HepG2 (cell line): ENCODE measurements at regions not wholly inside any gene's neighbourhood (a gene's known extent, or its start where the extent isn't known, plus 50 kb on each side); places are given as distances from the start of the nearest gene placed in this dataset.

ENCODE experiments used
- ATAC-seq: fragments of 200-7000 bp; cut with Tn5 transposase; 3 replicates; pipeline ENCODE4 v1.9.1; 2020; ENCODE audit warnings: mild to moderate bottlenecking, moderate library complexity
- BruUV-seq: library from RNA; stranded (reverse); fragments of 400-500 nt; replicated peaks from 2 replicates; lab custom pipeline; 2021; lab: Mats Ljungman, UMichigan
- CTCF ChIA-PET: fragments of 300-600 bp; formaldehyde crosslinking; extraction: SDS; loops from one replicate; lab custom pipeline; 2021; ENCODE audit warnings: low total read pairs, inconsistent platforms, low intra/inter-chr PET ratio; lab: Yijun Ruan, JAX
- POLR2A ChIA-PET: fragments of 350-600 bp; sonication (Branson Sonifier 250); formaldehyde crosslinking; loops from one replicate; lab custom pipeline; 2020; ENCODE audit warnings: antibody characterized with exemption, inconsistent platforms; lab: Yijun Ruan, JAX
- DNase-seq: peaks from one replicate; pipeline ENCODE4 v3.0.0-alpha.2; 2015; ENCODE audit warnings: low spot score
- FAIRE-seq: peaks from 3 replicates; lab custom pipeline; 2011; peaks lifted over from hg19 to GRCh38; lab: Jason Lieb, UNC
- H2AFZ ChIP-seq: one replicate; pipeline ENCODE4 v1.6.1; 2011; ENCODE audit warnings: low read length, inconsistent platforms
- H3K27ac ChIP-seq: fragments of 300-600 bp; 3 replicates; pipeline ENCODE4 v1.8.0; 2011; ENCODE audit warnings: mixed run types, mild to moderate bottlenecking, mixed read lengths, low read length, inconsistent platforms; ENCODE audit not compliant: insufficient read depth; ENCODE audit errors: extremely low read length
- H3K27me3 ChIP-seq, 2 experiments: fragments of 200-600 bp in 1 of 2; 2 replicates in 1 of 2; 3 replicates in 1 of 2; pipeline versions ENCODE4 v1.6.0 to v1.8.0; 2011; ENCODE audit warnings: low read length in 2 of 2, mild to moderate bottlenecking in 2 of 2, moderate library complexity in 2 of 2, inconsistent platforms in 1 of 2; ENCODE audit not compliant: insufficient read depth in 2 of 2, control insufficient read depth in 1 of 2
- H3K36me3 ChIP-seq, 2 experiments: fragments of 200-600 bp in 1 of 2; replicated peaks in 1 of 2; 2 replicates in 1 of 2; 3 replicates in 1 of 2; pipeline versions ENCODE4 v1.5.1 to v1.8.0; 2011; ENCODE audit warnings: low read length in 2 of 2, inconsistent platforms in 1 of 2; ENCODE audit not compliant: insufficient read depth in 2 of 2, control insufficient read depth in 1 of 2
- H3K4me1 ChIP-seq: 2 replicates; pipeline ENCODE4 v1.5.1; 2012; ENCODE audit warnings: low read length, inconsistent platforms; ENCODE audit not compliant: insufficient read depth
- H3K4me2 ChIP-seq: 2 replicates; pipeline ENCODE4 v1.6.0; 2011; ENCODE audit warnings: low read depth, low read length, inconsistent platforms
- H3K4me3 ChIP-seq, 3 experiments: fragments of 200-600 bp in 1 of 3; sonication (generic), shearing (Covaris generic) in 1 of 3; replicated peaks in 1 of 3; 2 replicates each; pipeline ENCODE4 v1.5.1; 2011 to 2016; ENCODE audit warnings: low read length in 3 of 3, inconsistent platforms in 2 of 3, low read depth in 2 of 3, mild to moderate bottlenecking in 2 of 3, control low read depth in 1 of 3, mixed read lengths in 1 of 3; ENCODE audit not compliant: insufficient read depth in 1 of 3
- H3K79me2 ChIP-seq: one replicate; pipeline ENCODE4 v1.6.1; 2011; ENCODE audit warnings: low read length, inconsistent platforms; ENCODE audit not compliant: insufficient read depth
- H3K9ac ChIP-seq: 2 replicates; pipeline ENCODE4 v1.6.0; 2011; ENCODE audit warnings: mild to moderate bottlenecking, low read depth, low read length, inconsistent platforms; ENCODE audit not compliant: insufficient read depth
- H3K9me3 ChIP-seq: 2 replicates; pipeline ENCODE4 v1.5.1; 2012; ENCODE audit warnings: mild to moderate bottlenecking, low read length
- H4K20me1 ChIP-seq: 2 replicates; pipeline ENCODE4 v1.6.0; 2011; ENCODE audit warnings: inconsistent platforms, mild to moderate bottlenecking, low read length, moderate library complexity; ENCODE audit not compliant: insufficient read depth
- CEBPB ChIP-seq: IDR thresholded peaks from 2 replicates; pipeline ENCODE4 v1.6.1; 2011; ENCODE audit warnings: low read depth, low read length, improper control_type of control experiment, borderline replicate concordance
- CTCF ChIP-seq: sonication (generic); formaldehyde crosslinking; IDR thresholded peaks from 2 replicates; pipeline ENCODE4 v1.5.0; 2020; ENCODE audit warnings: mild to moderate bottlenecking, missing genetic modification reagents, moderate library complexity
- ESRRA ChIP-seq: sonication (generic); formaldehyde crosslinking; IDR thresholded peaks from 2 replicates; pipeline ENCODE4 v1.5.1; 2020; ENCODE audit warnings: mild to moderate bottlenecking, low read depth, missing genetic modification reagents
- HNF1B ChIP-seq: sonication (generic); formaldehyde crosslinking; IDR thresholded peaks from 2 replicates; pipeline ENCODE4 v1.5.1; 2020; ENCODE audit warnings: mild to moderate bottlenecking, moderate library complexity, missing genetic modification reagents
- JDP2 ChIP-seq: sonication (generic); formaldehyde crosslinking; IDR thresholded peaks from 2 replicates; pipeline ENCODE4 v1.8.1; 2022; ENCODE audit warnings: missing genetic modification reagents, borderline replicate concordance
- KDM4B ChIP-seq: sonication (generic); formaldehyde crosslinking; IDR thresholded peaks from 2 replicates; pipeline ENCODE4 v1.4.0; 2020; ENCODE audit warnings: missing genetic modification reagents
- NFKBIZ ChIP-seq: IDR thresholded peaks from 2 replicates; pipeline ENCODE4 v1.6.1; 2018; ENCODE audit warnings: missing genetic modification reagents, missing compliant biosample characterization
- POLR2A ChIP-seq, 2 experiments: IDR thresholded peaks; 2 replicates each; pipeline ENCODE4 v1.6.1; 2011; ENCODE audit warnings: low read depth in 2 of 2, low read length in 2 of 2, mild to moderate bottlenecking in 1 of 2, moderate library complexity in 1 of 2; ENCODE audit not compliant: insufficient read depth in 1 of 2
- POLR2AphosphoS2 ChIP-seq: IDR thresholded peaks from 2 replicates; pipeline ENCODE4 v1.6.1; 2011; ENCODE audit warnings: low read depth, low read length, improper control_type of control experiment
- REST ChIP-seq, 2 experiments: IDR thresholded peaks; 2 replicates each; pipeline ENCODE4 v1.6.1; 2011 to 2012; ENCODE audit warnings: low read length in 2 of 2, borderline replicate concordance in 1 of 2, low read depth in 1 of 2, mild to moderate bottlenecking in 1 of 2, moderate library complexity in 1 of 2
- SPEN ChIP-seq: sonication (generic); formaldehyde crosslinking; IDR thresholded peaks from 2 replicates; pipeline ENCODE4 v1.5.1; 2020; ENCODE audit warnings: low read depth, mild to moderate bottlenecking, missing genetic modification reagents
- TP53 ChIP-seq: sonication (generic); formaldehyde crosslinking; conservative IDR thresholded peaks from 2 replicates; pipeline ENCODE4 v1.4.0; 2020; ENCODE audit warnings: missing genetic modification reagents
- ZBTB44 ChIP-seq: sonication (generic); formaldehyde crosslinking; IDR thresholded peaks from 2 replicates; pipeline ENCODE4 v1.4.0; 2020; ENCODE audit warnings: missing genetic modification reagents
- ZIK1 ChIP-seq: sonication (generic); formaldehyde crosslinking; IDR thresholded peaks from 2 replicates; pipeline ENCODE4 v1.5.0; 2020; ENCODE audit warnings: mild to moderate bottlenecking, low read depth, missing genetic modification reagents, borderline replicate concordance
- ZNF337 ChIP-seq: sonication (generic); formaldehyde crosslinking; IDR thresholded peaks from 2 replicates; pipeline ENCODE4 v1.5.1; 2020; ENCODE audit warnings: missing genetic modification reagents, low read depth, mild to moderate bottlenecking, borderline replicate concordance
- ZNF614 ChIP-seq: IDR thresholded peaks from 2 replicates; pipeline ENCODE4 v1.6.1; 2018; ENCODE audit warnings: missing biosample characterization, missing genetic modification reagents, inconsistent platforms, borderline replicate concordance
- ZNF766 ChIP-seq: sonication (generic); formaldehyde crosslinking; IDR thresholded peaks from 2 replicates; pipeline ENCODE4 v1.5.0; 2020; ENCODE audit warnings: missing genetic modification reagents, borderline replicate concordance
- WGBS: methylation state at CpG from one replicate; pipeline ENCODE4 v1.1.6; 2017; ENCODE audit warnings: low lambda C conversion rate; 5-methylcytosine and 5-hydroxymethylcytosine counted together
- in situ Hi-C: cut with HindIII; loops from 2 replicates; pipeline ENCODE4 v1.10.0; 2017; ENCODE audit warnings: low pct_unique_long_range_greater_than_20kb; ENCODE audit not compliant: extremely low pct_ligation_motif_present
- intact Hi-C: fragments of 100-400 bp; cut with micrococcal nuclease; formaldehyde crosslinking; loops from one replicate; pipeline ENCODE4 v1.10.0; 2022; ENCODE audit not compliant: unreplicated experiment

GRCh38 chr7:24406789-24407299 lies 122.9 kb downstream of the NPY start:
- CTCF ChIA-PET, result no interaction called here
- H3K4me2 ChIP-seq, result no peak overlapping the region
- no peaks in the 10 kb centered on the region for H3K27me3 ChIP-seq
- no peaks in the 10 kb centered on the region for H3K4me1 ChIP-seq
- H3K4me3 ChIP-seq, result no peak overlapping the region
- H4K20me1 ChIP-seq, result no peaks in the 10 kb centered on the region
- H3K9me3 ChIP-seq, result no peaks in the 10 kb centered on the region
- BruUV-seq, result no TSS peak
- H2AFZ ChIP-seq, result no peak overlapping the region
- no peaks in the 10 kb centered on the region for H3K79me2 ChIP-seq
- in situ Hi-C loops (loop anchor here (10.0 kb wide), 1 partner anchor 542 kb away; no protein-coding TSS in a partner anchor), intact Hi-C loops (no loop called here)
- no peak for DNase-seq
- POLR2A ChIA-PET, result no interaction called here
- no peak overlapping the region for H3K27ac ChIP-seq
- 0% methylated on average over 3 of the region's 3 CpGs for WGBS
- ATAC-seq, result no peak
- no peak overlapping the region for H3K9ac ChIP-seq
- no peak for FAIRE-seq
- no peaks in the 10 kb centered on the region for H3K36me3 ChIP-seq
- TF ChIP-seq TP53 (CRISPR knock-in tag) (no peak), ESRRA (CRISPR knock-in tag) (no peak), NFKBIZ (CRISPR knock-in tag) (no peak), ZNF337 (no peak), SPEN (CRISPR knock-in tag) (no peak), ZNF766 (CRISPR knock-in tag) (no peak), CEBPB (no peak), ZBTB44 (CRISPR knock-in tag) (no peak), REST (IDR thresholded peaks at IDR 0.05; ENCODE audit: borderline replicate concordance in 1 of 2, low read depth in 1 of 2, low read length in 2 of 2) (no peak), POLR2A (IDR thresholded peaks at IDR 0.05; ENCODE audit: insufficient read depth in 1 of 2, low read depth in 2 of 2, low read length in 2 of 2) (no peak), HNF1B (CRISPR knock-in tag) (no peak), JDP2 (no peak), POLR2AphosphoS2 (no peak), KDM4B (CRISPR knock-in tag) (no peak), CTCF (CRISPR knock-in tag) (no peak), ZIK1 (no peak), ZNF614 (no peak)
